OCI-LY1 (cell line): ENCODE measurements at regions not wholly inside any gene's neighbourhood (a gene's known extent, or its start where the extent isn't known, plus 50 kb on each side); places are given as distances from the start of the nearest gene placed in this dataset.

Experiments used
- H2AFZ ChIP-seq: fragments of 200-600 bp; sonication (generic), shearing (Covaris generic); 2 replicates; pipeline ENCODE4 v1.6.0; 2014; ENCODE audit warnings: antibody characterized with exemption, mild to moderate bottlenecking, low read length
- H3F3A ChIP-seq: fragments of 200-600 bp; sonication (generic), shearing (Covaris generic); 2 replicates; pipeline ENCODE4 v1.6.0; 2014; ENCODE audit warnings: mild to moderate bottlenecking, antibody characterized with exemption, low read length, moderate library complexity; ENCODE audit not compliant: insufficient read depth
- H3K27ac ChIP-seq: fragments of 200-600 bp; sonication (generic); 2 replicates; pipeline ENCODE4 v1.5.1; 2014; ENCODE audit warnings: low read length, mixed run types, mild to moderate bottlenecking, low read depth; ENCODE audit not compliant: poor library complexity, severe bottlenecking
- H3K27me3 ChIP-seq: fragments of 200-600 bp; sonication (generic); 2 replicates; pipeline ENCODE4 v1.6.0; 2014; ENCODE audit warnings: antibody characterized with exemption, mild to moderate bottlenecking, low read length, moderate library complexity; ENCODE audit not compliant: insufficient read depth
- H3K36me3 ChIP-seq: fragments of 200-600 bp; sonication (generic); 2 replicates; pipeline ENCODE4 v1.6.1; 2014; ENCODE audit warnings: mild to moderate bottlenecking, antibody characterized with exemption, low read length, moderate library complexity, mixed read lengths; ENCODE audit not compliant: insufficient read depth
- H3K4me1 ChIP-seq: fragments of 200-600 bp; sonication (generic); 2 replicates; pipeline ENCODE4 v1.5.1; 2014; ENCODE audit warnings: mild to moderate bottlenecking, low read length, moderate library complexity; ENCODE audit not compliant: insufficient read depth, severe bottlenecking
- H3K4me2 ChIP-seq: fragments of 200-600 bp; sonication (generic), shearing (Covaris generic); 2 replicates; pipeline ENCODE4 v1.6.1; 2014; ENCODE audit warnings: low read length
- H3K4me3 ChIP-seq: fragments of 200-600 bp; sonication (generic); 2 replicates; pipeline ENCODE4 v1.5.1; 2014; ENCODE audit warnings: low read length, low read depth, mild to moderate bottlenecking, mixed read lengths; ENCODE audit not compliant: poor library complexity, severe bottlenecking
- H3K79me2 ChIP-seq: fragments of 200-600 bp; shearing (Covaris generic); 2 replicates; pipeline ENCODE4 v1.6.1; 2016; ENCODE audit warnings: mixed run types, low read length, mixed read lengths; ENCODE audit not compliant: insufficient read depth
- H3K9ac ChIP-seq: fragments of 200-600 bp; sonication (generic), shearing (Covaris generic); 2 replicates; pipeline ENCODE4 v1.6.1; 2014; ENCODE audit warnings: mild to moderate bottlenecking, low read length, mixed read lengths
- H3K9me2 ChIP-seq: fragments of 200-600 bp; sonication (generic), shearing (Covaris generic); 2 replicates; pipeline ENCODE4 v1.6.1; 2014; ENCODE audit warnings: low read depth, mild to moderate bottlenecking, low read length, mixed read lengths
- H3K9me3 ChIP-seq: fragments of 200-600 bp; shearing (Covaris generic); 2 replicates; pipeline ENCODE4 v1.6.1; 2014; ENCODE audit warnings: low read length, mixed read lengths
- H4K20me1 ChIP-seq: fragments of 200-600 bp; sonication (generic), shearing (Covaris generic); 2 replicates; pipeline ENCODE4 v1.6.0; 2016; ENCODE audit warnings: mild to moderate bottlenecking, low read length; ENCODE audit not compliant: insufficient read depth
- EZH2 ChIP-seq: fragments of 200-600 bp; sonication (generic), shearing (Covaris generic); IDR thresholded peaks from 2 replicates; pipeline ENCODE4 v1.8.0; 2017; ENCODE audit warnings: borderline replicate concordance, mixed run types, mild to moderate bottlenecking, antibody characterized with exemption, low read length, moderate library complexity, mixed read lengths
- TF ChIP-seq, protein P1 (sequence below): fragments of 200-600 bp; sonication (generic), shearing (Covaris generic); IDR thresholded peaks from 2 replicates; pipeline ENCODE4 v1.5.1; 2017; ENCODE audit warnings: mild to moderate bottlenecking, antibody characterized with exemption, low read length, moderate library complexity, mixed read lengths

DNA sequence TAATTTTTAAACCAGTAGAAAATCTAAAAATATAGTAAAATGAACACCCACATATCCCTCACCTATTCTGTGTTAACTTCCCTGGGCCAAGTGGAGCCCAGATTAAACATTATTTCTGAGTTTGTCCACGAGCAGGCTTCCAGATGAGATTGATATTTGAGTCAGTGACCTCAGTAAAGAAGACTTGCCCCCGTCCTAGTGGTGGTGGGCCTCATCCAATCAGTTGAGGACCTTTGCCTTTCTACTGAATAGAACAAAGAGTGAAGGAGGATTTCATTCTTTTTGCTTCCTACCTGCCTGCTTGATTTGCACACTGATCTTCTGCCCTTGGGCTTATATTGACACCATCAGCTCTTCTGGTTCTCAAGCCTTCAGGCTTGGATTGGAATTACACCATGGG is 174.7 kb upstream of the PLEKHG7 start:
- Histone ChIP-seq H3K9me3 (no peaks in the 10 kb centered on the region; the same call in 1 of the 2 replicates), H4K20me1 (no peaks in the 10 kb centered on the region), H3K36me3 (no peaks in the 10 kb centered on the region), H3F3A (0 out of 2 replicates have a peak, but pooled peaks cover 4% of the 10 kb centered on the region), H3K9me2 (no peaks in the 10 kb centered on the region), H3K27ac (no peak overlapping the region), H3K9ac (no peak overlapping the region), H3K4me3 (no peak overlapping the region), H3K4me2 (no peak overlapping the region), H3K79me2 (no peaks in the 10 kb centered on the region), H3K4me1 (no peaks in the 10 kb centered on the region), H3K27me3 (no peaks in the 10 kb centered on the region), H2AFZ (no peak overlapping the region)
- TF ChIP-seq, protein P1, sequence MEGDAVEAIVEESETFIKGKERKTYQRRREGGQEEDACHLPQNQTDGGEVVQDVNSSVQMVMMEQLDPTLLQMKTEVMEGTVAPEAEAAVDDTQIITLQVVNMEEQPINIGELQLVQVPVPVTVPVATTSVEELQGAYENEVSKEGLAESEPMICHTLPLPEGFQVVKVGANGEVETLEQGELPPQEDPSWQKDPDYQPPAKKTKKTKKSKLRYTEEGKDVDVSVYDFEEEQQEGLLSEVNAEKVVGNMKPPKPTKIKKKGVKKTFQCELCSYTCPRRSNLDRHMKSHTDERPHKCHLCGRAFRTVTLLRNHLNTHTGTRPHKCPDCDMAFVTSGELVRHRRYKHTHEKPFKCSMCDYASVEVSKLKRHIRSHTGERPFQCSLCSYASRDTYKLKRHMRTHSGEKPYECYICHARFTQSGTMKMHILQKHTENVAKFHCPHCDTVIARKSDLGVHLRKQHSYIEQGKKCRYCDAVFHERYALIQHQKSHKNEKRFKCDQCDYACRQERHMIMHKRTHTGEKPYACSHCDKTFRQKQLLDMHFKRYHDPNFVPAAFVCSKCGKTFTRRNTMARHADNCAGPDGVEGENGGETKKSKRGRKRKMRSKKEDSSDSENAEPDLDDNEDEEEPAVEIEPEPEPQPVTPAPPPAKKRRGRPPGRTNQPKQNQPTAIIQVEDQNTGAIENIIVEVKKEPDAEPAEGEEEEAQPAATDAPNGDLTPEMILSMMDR = no peak
- no peak for TF ChIP-seq EZH2

DNA sequence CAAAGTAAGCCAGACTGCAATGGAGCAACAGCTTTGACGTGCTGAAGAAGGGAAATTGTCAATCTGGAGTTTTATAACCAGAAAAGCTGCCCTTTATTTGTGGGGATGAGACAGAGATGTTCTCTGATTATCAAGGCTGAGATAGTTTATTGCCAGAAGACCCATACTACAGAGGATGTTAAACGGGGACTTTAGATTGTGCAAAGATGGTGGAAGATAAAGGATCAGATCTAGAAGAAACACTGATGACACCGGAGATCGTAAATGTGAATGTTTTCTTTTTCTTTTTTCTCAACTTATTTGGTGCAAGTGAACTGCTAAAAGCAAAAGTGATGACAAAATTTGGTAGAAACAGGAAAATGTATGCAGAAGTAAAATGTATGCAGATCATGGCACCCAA is 178.3 kb upstream of the PLEKHG7 start:
- Histone ChIP-seq H3K4me3 (no peak overlapping the region), H3K4me1 (no peaks in the 10 kb centered on the region), H3K9me2 (no peaks in the 10 kb centered on the region), H3K27ac (no peak overlapping the region), H3K4me2 (no peak overlapping the region), H3K79me2 (no peaks in the 10 kb centered on the region), H3K27me3 (no peaks in the 10 kb centered on the region), H4K20me1 (no peaks in the 10 kb centered on the region), H3K9me3 (no peaks in the 10 kb centered on the region), H3F3A (0 out of 2 replicates have a peak, but pooled peaks cover 4% of the 10 kb centered on the region), H2AFZ (no peak overlapping the region), H3K9ac (no peak overlapping the region), H3K36me3 (no peaks in the 10 kb centered on the region)
- no peak for TF ChIP-seq EZH2
- TF ChIP-seq, protein P1 = no peak

DNA sequence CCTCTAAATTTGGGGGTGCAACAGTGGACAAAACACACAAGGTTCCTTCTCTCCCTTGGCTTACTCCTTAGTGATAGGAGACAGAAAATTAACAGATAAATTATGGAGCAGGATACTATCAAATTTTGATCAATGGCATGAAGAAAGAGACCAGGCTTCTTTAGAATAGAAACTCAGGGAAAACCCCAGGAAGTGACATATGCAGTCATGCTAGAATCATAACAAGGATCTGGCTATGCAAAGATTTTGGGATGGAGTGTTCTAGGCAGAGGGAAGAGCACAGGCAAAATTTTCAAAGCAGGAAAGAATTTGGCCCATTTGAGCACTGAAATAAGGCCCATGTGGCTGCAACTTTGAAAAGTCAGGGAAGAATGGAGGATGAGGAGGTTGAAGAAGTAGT is 182.3 kb upstream of the PLEKHG7 start:
- H3K9me3 ChIP-seq = no peaks in the 10 kb centered on the region
- H3K27me3 ChIP-seq = no peaks in the 10 kb centered on the region
- H3K4me1 ChIP-seq = no peaks in the 10 kb centered on the region
- no peak overlapping the region for H3K9ac ChIP-seq
- no peak overlapping the region for H3K4me2 ChIP-seq
- H3F3A ChIP-seq = no peaks in the 10 kb centered on the region
- H2AFZ ChIP-seq = no peak overlapping the region
- H3K79me2 ChIP-seq = no peaks in the 10 kb centered on the region
- TF ChIP-seq, protein P1 = no peak
- TF ChIP-seq EZH2 = no peak
- H4K20me1 ChIP-seq = no peaks in the 10 kb centered on the region
- H3K4me3 ChIP-seq = no peak overlapping the region
- H3K9me2 ChIP-seq = no peaks in the 10 kb centered on the region
- no peak overlapping the region for H3K27ac ChIP-seq
- no peaks in the 10 kb centered on the region for H3K36me3 ChIP-seq
